ENCODE measurements at regions not wholly inside any gene's neighbourhood (a gene's known extent, or its start where the extent isn't known, plus 50 kb on each side); places are given as distances from the start of the nearest gene placed in this dataset.

DNA sequence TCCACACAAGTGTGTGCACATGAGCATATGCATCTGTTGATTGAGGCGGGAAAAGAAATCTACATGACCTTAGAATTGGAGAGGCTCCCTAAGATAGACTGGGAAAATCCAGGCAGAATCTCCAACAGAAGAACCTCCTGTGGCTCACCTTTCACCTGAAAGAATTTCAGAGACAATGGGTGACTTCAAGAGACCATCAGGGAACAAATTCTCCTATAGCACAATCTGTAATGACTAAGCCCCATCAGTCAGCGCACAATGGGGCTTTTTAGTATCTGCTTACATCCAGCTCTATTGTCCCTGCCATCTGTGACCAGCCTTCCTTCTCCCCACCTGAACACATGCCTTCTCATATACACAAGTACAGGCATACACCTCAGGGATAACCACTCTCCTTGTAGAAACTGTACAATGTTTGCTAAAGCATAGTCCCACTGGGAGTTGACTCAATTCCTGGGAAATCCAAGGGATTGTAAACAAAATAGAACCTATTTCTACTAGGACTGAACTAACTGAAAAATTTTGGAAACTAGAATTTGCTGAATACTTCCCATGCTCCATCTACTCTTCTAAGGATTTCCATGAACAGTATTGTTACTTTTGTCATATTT lies 150.8 kb upstream of the STXBP5 start:
- TF ChIP-seq, protein P1, sequence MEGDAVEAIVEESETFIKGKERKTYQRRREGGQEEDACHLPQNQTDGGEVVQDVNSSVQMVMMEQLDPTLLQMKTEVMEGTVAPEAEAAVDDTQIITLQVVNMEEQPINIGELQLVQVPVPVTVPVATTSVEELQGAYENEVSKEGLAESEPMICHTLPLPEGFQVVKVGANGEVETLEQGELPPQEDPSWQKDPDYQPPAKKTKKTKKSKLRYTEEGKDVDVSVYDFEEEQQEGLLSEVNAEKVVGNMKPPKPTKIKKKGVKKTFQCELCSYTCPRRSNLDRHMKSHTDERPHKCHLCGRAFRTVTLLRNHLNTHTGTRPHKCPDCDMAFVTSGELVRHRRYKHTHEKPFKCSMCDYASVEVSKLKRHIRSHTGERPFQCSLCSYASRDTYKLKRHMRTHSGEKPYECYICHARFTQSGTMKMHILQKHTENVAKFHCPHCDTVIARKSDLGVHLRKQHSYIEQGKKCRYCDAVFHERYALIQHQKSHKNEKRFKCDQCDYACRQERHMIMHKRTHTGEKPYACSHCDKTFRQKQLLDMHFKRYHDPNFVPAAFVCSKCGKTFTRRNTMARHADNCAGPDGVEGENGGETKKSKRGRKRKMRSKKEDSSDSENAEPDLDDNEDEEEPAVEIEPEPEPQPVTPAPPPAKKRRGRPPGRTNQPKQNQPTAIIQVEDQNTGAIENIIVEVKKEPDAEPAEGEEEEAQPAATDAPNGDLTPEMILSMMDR (conservative IDR thresholded peaks at IDR 0.05 in 1 of 2, IDR thresholded peaks at IDR 0.05 in 1 of 2; ENCODE audit: extremely low read depth in 1 of 2, insufficient read depth in 1 of 2, low read depth in 1 of 2, low read length in 2 of 2), result no peak
- TF ChIP-seq EZH2 (IDR thresholded peaks at IDR 0.05; ENCODE audit: borderline replicate concordance, low read length), result no peak
